Calu3 (cell line): ENCODE measurements at regions not wholly inside any gene's neighbourhood (a gene's known extent, or its start where the extent isn't known, plus 50 kb on each side); places are given as distances from the start of the nearest gene placed in this dataset.

ENCODE experiments used
- BruUV-seq: library from RNA; stranded (reverse); fragments of 400-500 nt; replicated peaks from 2 replicates; lab custom pipeline; 2021; lab: Mats Ljungman, UMichigan
- CTCF ChIA-PET: fragments of 300-600 bp; sonication (Branson Sonifier 250); formaldehyde crosslinking; loops from one replicate; lab custom pipeline; 2022; ENCODE audit warnings: antibody characterized with exemption; lab: Charles Lee
- DNase-seq: peaks from one replicate; pipeline ENCODE4 v3.0.0; 2022
- H3K27ac Mint-ChIP-seq: one replicate; pipeline ENCODE4 v1.8.0; 2022; ENCODE audit warnings: mixed read lengths; ENCODE audit not compliant: unreplicated experiment
- H3K27me3 Mint-ChIP-seq: one replicate; pipeline ENCODE4 v1.8.0; 2022; ENCODE audit warnings: mixed read lengths; ENCODE audit not compliant: unreplicated experiment
- H3K36me3 Mint-ChIP-seq: one replicate; pipeline ENCODE4 v1.8.0; 2022; ENCODE audit warnings: mild to moderate bottlenecking, moderate library complexity, mixed read lengths; ENCODE audit not compliant: insufficient read depth, unreplicated experiment
- H3K4me1 Mint-ChIP-seq: one replicate; pipeline ENCODE4 v1.8.0; 2022; ENCODE audit warnings: mild to moderate bottlenecking, low read depth, mixed read lengths; ENCODE audit not compliant: unreplicated experiment
- H3K4me3 Mint-ChIP-seq: one replicate; pipeline ENCODE4 v1.8.0; 2022; ENCODE audit warnings: mild to moderate bottlenecking, low read depth, moderate library complexity, mixed read lengths; ENCODE audit not compliant: unreplicated experiment
- H3K9me3 Mint-ChIP-seq: one replicate; pipeline ENCODE4 v1.8.0; 2022; ENCODE audit warnings: low read depth, mixed read lengths; ENCODE audit not compliant: unreplicated experiment
- intact Hi-C: fragments of 100-400 bp; cut with micrococcal nuclease; formaldehyde crosslinking; loops from one replicate; pipeline ENCODE4 v1.10.0; 2022; ENCODE audit not compliant: unreplicated experiment
- TF ChIP-seq, protein P1 (sequence below): fragments of 200-600 bp; IDR thresholded peaks from one replicate; pipeline ENCODE4 v1.8.0; 2022; ENCODE audit warnings: antibody characterized with exemption; ENCODE audit not compliant: unreplicated experiment

DNA sequence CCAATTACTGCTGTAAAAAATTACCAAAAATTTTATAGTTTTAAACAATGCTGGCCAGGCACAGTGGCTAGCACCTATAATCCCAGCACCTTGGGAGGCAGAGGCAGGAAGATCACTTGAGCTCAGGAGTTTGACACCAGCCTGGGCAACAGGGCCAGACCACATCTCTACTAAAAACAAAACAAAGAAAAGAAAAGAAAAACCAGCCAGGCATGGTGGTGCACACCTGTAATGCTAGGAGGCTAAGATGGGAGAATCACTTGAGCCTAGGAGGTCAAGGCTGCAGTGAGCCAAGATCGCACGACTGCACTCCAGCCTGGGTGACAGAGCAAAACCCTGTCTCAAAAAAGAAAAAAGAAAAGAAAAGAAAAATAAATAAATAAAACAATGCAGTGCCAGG lies 54.0 kb upstream of the ARID2 start:
- no peak overlapping the region for H3K27ac Mint-ChIP-seq
- CTCF ChIA-PET = no interaction called here
- no TSS peak for BruUV-seq
- no peaks in the 10 kb centered on the region for H3K4me1 Mint-ChIP-seq
- no peaks in the 10 kb centered on the region for H3K27me3 Mint-ChIP-seq
- intact Hi-C loops = no loop called here
- no peaks in the 10 kb centered on the region for H3K9me3 Mint-ChIP-seq
- TF ChIP-seq, protein P1, sequence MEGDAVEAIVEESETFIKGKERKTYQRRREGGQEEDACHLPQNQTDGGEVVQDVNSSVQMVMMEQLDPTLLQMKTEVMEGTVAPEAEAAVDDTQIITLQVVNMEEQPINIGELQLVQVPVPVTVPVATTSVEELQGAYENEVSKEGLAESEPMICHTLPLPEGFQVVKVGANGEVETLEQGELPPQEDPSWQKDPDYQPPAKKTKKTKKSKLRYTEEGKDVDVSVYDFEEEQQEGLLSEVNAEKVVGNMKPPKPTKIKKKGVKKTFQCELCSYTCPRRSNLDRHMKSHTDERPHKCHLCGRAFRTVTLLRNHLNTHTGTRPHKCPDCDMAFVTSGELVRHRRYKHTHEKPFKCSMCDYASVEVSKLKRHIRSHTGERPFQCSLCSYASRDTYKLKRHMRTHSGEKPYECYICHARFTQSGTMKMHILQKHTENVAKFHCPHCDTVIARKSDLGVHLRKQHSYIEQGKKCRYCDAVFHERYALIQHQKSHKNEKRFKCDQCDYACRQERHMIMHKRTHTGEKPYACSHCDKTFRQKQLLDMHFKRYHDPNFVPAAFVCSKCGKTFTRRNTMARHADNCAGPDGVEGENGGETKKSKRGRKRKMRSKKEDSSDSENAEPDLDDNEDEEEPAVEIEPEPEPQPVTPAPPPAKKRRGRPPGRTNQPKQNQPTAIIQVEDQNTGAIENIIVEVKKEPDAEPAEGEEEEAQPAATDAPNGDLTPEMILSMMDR = no peak
- no peak overlapping the region for H3K4me3 Mint-ChIP-seq
- DNase-seq = no peak
- no peaks in the 10 kb centered on the region for H3K36me3 Mint-ChIP-seq
